HEK293T (cell line): ENCODE measurements at regions not wholly inside any gene's neighbourhood (a gene's known extent, or its start where the extent isn't known, plus 50 kb on each side); places are given as distances from the start of the nearest gene placed in this dataset.

Source experiments
- CTCF ChIA-PET: fragments of 350-600 bp; formaldehyde crosslinking; extraction: SDS; loops from one replicate; lab custom pipeline; 2021; ENCODE audit warnings: antibody characterized with exemption, inconsistent platforms; lab: Yijun Ruan, JAX
- POLR2A ChIA-PET: fragments of 350-600 bp; formaldehyde crosslinking; extraction: SDS; loops from one replicate; lab custom pipeline; 2020; ENCODE audit warnings: antibody characterized with exemption, inconsistent platforms; lab: Yijun Ruan, JAX
- DNase-seq: peaks from one replicate; pipeline ENCODE4 v3.0.0; 2012; ENCODE audit warnings: mixed read lengths; ENCODE audit errors: extremely low spot score
- ARNT ChIP-seq: fragments of 450-650 bp; IDR thresholded peaks from 2 replicates; pipeline ENCODE4 v1.6.1; 2017; ENCODE audit warnings: mild to moderate bottlenecking
- BHLHE40 ChIP-seq: fragments of 450-650 bp; IDR thresholded peaks from 2 replicates; pipeline ENCODE4 v1.6.1; 2016; ENCODE audit warnings: mild to moderate bottlenecking, moderate library complexity, borderline replicate concordance
- CTBP1 ChIP-seq: fragments of 450-650 bp; IDR thresholded peaks from 2 replicates; pipeline ENCODE4 v1.6.1; 2016; ENCODE audit warnings: borderline replicate concordance
- ELF4 ChIP-seq: fragments of 450-650 bp; IDR thresholded peaks from 2 replicates; pipeline ENCODE4 v1.6.1; 2017; ENCODE audit warnings: antibody characterized with exemption
- FOXA1 ChIP-seq: fragments of 450-650 bp; IDR thresholded peaks from 2 replicates; pipeline ENCODE4 v1.6.1; 2016; ENCODE audit warnings: mild to moderate bottlenecking
- FOXK2 ChIP-seq: fragments of 450-650 bp; IDR thresholded peaks from 2 replicates; pipeline ENCODE4 v1.6.1; 2016; ENCODE audit warnings: mild to moderate bottlenecking
- FOXM1 ChIP-seq: fragments of 450-650 bp; IDR thresholded peaks from 2 replicates; pipeline ENCODE4 v1.6.1; 2017; ENCODE audit warnings: mild to moderate bottlenecking, borderline replicate concordance
- HDGF ChIP-seq: fragments of 450-650 bp; IDR thresholded peaks from 2 replicates; pipeline ENCODE4 v1.6.1; 2017; ENCODE audit warnings: antibody characterized with exemption, borderline replicate concordance
- L3MBTL2 ChIP-seq: fragments of 450-650 bp; conservative IDR thresholded peaks from 2 replicates; pipeline ENCODE4 v1.6.1; 2016; ENCODE audit warnings: mild to moderate bottlenecking
- LEF1 ChIP-seq: fragments of 450-650 bp; IDR thresholded peaks from 2 replicates; pipeline ENCODE4 v1.6.1; 2017; ENCODE audit warnings: mild to moderate bottlenecking, borderline replicate concordance
- NFRKB ChIP-seq: fragments of 450-650 bp; IDR thresholded peaks from 2 replicates; pipeline ENCODE4 v1.6.1; 2016; ENCODE audit warnings: mild to moderate bottlenecking, moderate library complexity
- PKNOX1 ChIP-seq: fragments of 450-650 bp; IDR thresholded peaks from 2 replicates; pipeline ENCODE4 v1.6.1; 2016
- SP1 ChIP-seq: fragments of 450-650 bp; IDR thresholded peaks from 2 replicates; pipeline ENCODE4 v1.6.1; 2017
- SUZ12 ChIP-seq: fragments of 450-650 bp; IDR thresholded peaks from 2 replicates; pipeline ENCODE4 v1.6.1; 2016; ENCODE audit warnings: mild to moderate bottlenecking

DNA sequence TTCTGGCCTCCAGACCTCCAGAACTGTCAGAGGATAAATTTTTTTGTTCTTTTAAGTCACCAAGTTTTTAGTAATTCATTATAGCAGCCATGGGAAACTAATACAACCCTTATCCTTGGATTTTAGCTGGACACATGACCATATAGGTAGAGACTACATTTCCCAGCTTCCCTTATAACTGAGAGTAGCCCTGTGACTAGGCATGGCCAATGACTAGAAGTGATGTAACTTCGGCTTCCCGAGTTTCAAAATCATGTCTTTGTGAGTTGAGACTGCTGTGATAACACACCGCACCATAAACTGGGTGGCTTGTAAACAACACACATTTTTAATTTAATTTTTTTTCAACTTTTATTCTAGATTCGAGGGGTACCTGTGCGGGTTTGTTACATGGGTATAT lies 134.0 kb upstream of the SERTAD2 start:
- ChIA-PET POLR2A (no interaction called here), CTCF (no interaction called here)
- no peak for DNase-seq
- TF ChIP-seq NFRKB: no peak
- TF ChIP-seq L3MBTL2: no peak
- no peak for TF ChIP-seq ELF4
- TF ChIP-seq PKNOX1: no peak
- TF ChIP-seq BHLHE40: no peak
- TF ChIP-seq FOXK2: no peak
- TF ChIP-seq FOXA1: no peak
- no peak for TF ChIP-seq HDGF
- TF ChIP-seq ARNT: no peak
- no peak for TF ChIP-seq FOXM1
- no peak for TF ChIP-seq LEF1
- no peak for TF ChIP-seq SUZ12
- TF ChIP-seq SP1: no peak
- no peak for TF ChIP-seq CTBP1

GRCh38 chr2:64789466-64790320 lies 136.0 kb upstream of the SERTAD2 start:
- ChIA-PET POLR2A (interaction anchor here (1.2 kb wide), 1 partner anchor 22 kb away, joined by 3 read pairs; no protein-coding TSS in a partner anchor), CTCF (no interaction called here)
- no peak for TF ChIP-seq BHLHE40
- TF ChIP-seq SUZ12: no peak
- no peak for TF ChIP-seq FOXA1
- no peak for TF ChIP-seq LEF1
- no peak for TF ChIP-seq ELF4
- no peak for TF ChIP-seq SP1
- no peak for TF ChIP-seq L3MBTL2
- DNase-seq: no peak

DNA sequence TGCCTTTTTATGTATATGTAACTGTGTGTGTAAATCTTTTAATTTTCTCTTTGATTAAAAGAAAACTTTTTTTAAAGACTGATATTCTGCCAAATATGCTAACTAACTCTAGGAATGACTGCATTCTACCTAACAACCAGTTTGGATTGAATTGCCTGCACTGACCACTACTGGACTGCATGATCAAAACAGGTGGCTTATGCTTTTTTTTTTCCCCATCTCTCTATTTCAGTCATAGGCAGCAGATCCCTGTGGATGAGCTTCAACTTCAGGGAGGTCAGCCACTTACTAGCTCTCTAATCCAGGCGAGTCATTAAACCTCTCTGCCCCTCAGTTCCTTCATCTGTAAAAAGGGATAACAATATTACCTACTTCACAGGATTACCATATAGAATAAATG lies 138.6 kb upstream of the SERTAD2 start:
- DNase-seq: no peak
- POLR2A ChIA-PET: interaction anchor here (0.8 kb wide), 1 partner anchor 139 kb away, joined by 3 read pairs; the partner anchor contains the start of gene SERTAD2
- CTCF ChIA-PET: interaction anchor here (1.1 kb wide), 1 partner anchor 12 kb away, joined by 3 read pairs; no protein-coding TSS in a partner anchor
- TF ChIP-seq NFRKB (no peak), L3MBTL2 (no peak), FOXA1 (no peak), SUZ12 (no peak)

- ChIA-PET POLR2A (interaction anchor here (0.7 kb wide), 1 partner anchor 139 kb away, joined by 4 read pairs; the partner anchor contains the start of gene SERTAD2), CTCF (interaction anchor here (1.1 kb wide), 1 partner anchor 13 kb away, joined by 3 read pairs; no protein-coding TSS in a partner anchor)
- TF ChIP-seq PKNOX1 (no peak), FOXK2 (no peak), BHLHE40 (no peak), LEF1 (no peak), ARNT (no peak), FOXA1 (no peak), ELF4 (no peak), CTBP1 (no peak), HDGF (no peak)
- no peak for DNase-seq
These were observed 139.4 kb upstream of the SERTAD2 start for GRCh38 chr2:64792995-64793639.

- DNase-seq: no peak
- TF ChIP-seq FOXK2: no peak
- TF ChIP-seq FOXA1: no peak
- TF ChIP-seq PKNOX1: no peak
- TF ChIP-seq NFRKB: no peak
- TF ChIP-seq ARNT: no peak
- CTCF ChIA-PET: no interaction called here
- POLR2A ChIA-PET: interaction anchor here (0.7 kb wide), 1 partner anchor 140 kb away, joined by 4 read pairs; the partner anchor contains the start of gene SERTAD2
These were observed 140.0 kb upstream of the SERTAD2 start for GRCh38 chr2:64793701-64794100.

- no peak for DNase-seq
- TF ChIP-seq L3MBTL2 (no peak), BHLHE40 (no peak), FOXA1 (no peak), SUZ12 (no peak), ARNT (no peak), FOXK2 (no peak), PKNOX1 (no peak)
- POLR2A ChIA-PET: no interaction called here
- CTCF ChIA-PET: interaction anchor here (0.7 kb wide), 1 partner anchor 72 kb away, joined by 3 read pairs; no protein-coding TSS in a partner anchor
These were observed 140.8 kb upstream of the SERTAD2 start for GRCh38 chr2:64794426-64794995.
